ENCODE measurements at regions not wholly inside any gene's neighbourhood (a gene's known extent, or its start where the extent isn't known, plus 50 kb on each side); places are given as distances from the start of the nearest gene placed in this dataset.

GRCh38 chr14:71363946-71364925 is 457.0 kb downstream of the PCNX1 start:
- no peak for DNase-seq

- no peak for DNase-seq
Measured at GRCh38 chr14:71365361-71365760, 458.1 kb downstream of the PCNX1 start.

- no peak for DNase-seq
Measured at GRCh38 chr14:71366861-71367260, 459.6 kb downstream of the PCNX1 start.

- no peak for DNase-seq
Measured at GRCh38 chr14:71371711-71372396, 464.6 kb downstream of the PCNX1 start.

GRCh38 chr14:71372411-71372838 is 465.2 kb downstream of the PCNX1 start:
- DNase-seq, result no peak

- no peak for DNase-seq
Measured at GRCh38 chr14:71373773-71374172, 466.5 kb downstream of the PCNX1 start.

- no peak for DNase-seq
Measured at GRCh38 chr14:71374989-71375388, 467.7 kb downstream of the PCNX1 start.

- DNase-seq, result no peak
Measured at GRCh38 chr14:71377099-71377498, 469.8 kb downstream of the PCNX1 start.

- no peak for DNase-seq
Measured at GRCh38 chr14:71380271-71380670, 473.0 kb downstream of the PCNX1 start.

- no peak for DNase-seq
Measured at GRCh38 chr14:71381814-71382213, 474.6 kb downstream of the PCNX1 start.

- no peak for DNase-seq
Measured at GRCh38 chr14:71382315-71382714, 475.1 kb downstream of the PCNX1 start.

GRCh38 chr14:71383510-71383909 is 476.3 kb downstream of the PCNX1 start:
- no peak for DNase-seq

- DNase-seq, result no peak
Measured at GRCh38 chr14:71384007-71384845, 477.0 kb downstream of the PCNX1 start.

GRCh38 chr14:71387753-71388152 is 480.5 kb downstream of the PCNX1 start:
- DNase-seq, result no peak

- no peak for DNase-seq
Measured at GRCh38 chr14:71388336-71388735, 481.1 kb downstream of the PCNX1 start.

GRCh38 chr14:71388862-71389261 is 481.6 kb downstream of the PCNX1 start:
- DNase-seq, result no peak

- no peak for DNase-seq
Measured at GRCh38 chr14:71394386-71394785, 487.1 kb downstream of the PCNX1 start.

GRCh38 chr14:71395151-71395604 is 487.9 kb downstream of the PCNX1 start:
- DNase-seq, result no peak

- no peak for DNase-seq
Measured at GRCh38 chr14:71395636-71396035, 488.4 kb downstream of the PCNX1 start.

GRCh38 chr14:71396050-71396677 is 488.9 kb downstream of the PCNX1 start:
- DNase-seq, result no peak

GRCh38 chr14:71397371-71397770 is 490.1 kb downstream of the PCNX1 start:
- DNase-seq, result no peak

GRCh38 chr14:71398450-71398849 is 491.2 kb downstream of the PCNX1 start:
- no peak for DNase-seq
